ENCODE measurements at regions not wholly inside any gene's neighbourhood (a gene's known extent, or its start where the extent isn't known, plus 50 kb on each side); places are given as distances from the start of the nearest gene placed in this dataset.

- Histone ChIP-seq H3K9me3 (ENCODE audit: control insufficient read depth, low read depth, low read length) (no peaks in the 10 kb centered on the region), H3K27ac (ENCODE audit: control insufficient read depth, insufficient read depth, low read length) (no peak overlapping the region), H3K4me1 (ENCODE audit: control insufficient read depth, extremely low read depth, insufficient read depth, low read length) (no peaks in the 10 kb centered on the region), H3K79me2 (ENCODE audit: control insufficient read depth, insufficient read depth, low read length) (no peaks in the 10 kb centered on the region), H3K36me3 (ENCODE audit: control insufficient read depth in 2 of 2, extremely low read depth in 1 of 2, insufficient read depth in 2 of 2, low read length in 2 of 2) (no peaks in the 10 kb centered on the region), H3K4me3 (ENCODE audit: control insufficient read depth in 2 of 3, extremely low read depth in 1 of 3, insufficient read depth in 2 of 3, low read depth in 1 of 3, low read length in 3 of 3) (no peak overlapping the region), H4K20me1 (ENCODE audit: control insufficient read depth, extremely low read depth, insufficient read depth, low read length) (no peaks in the 10 kb centered on the region), H3K9ac (ENCODE audit: control insufficient read depth, extremely low read depth, insufficient read depth, low read length) (no peak overlapping the region), H2AFZ (ENCODE audit: control insufficient read depth, low read length) (no peak overlapping the region), H3K9me1 (ENCODE audit: control insufficient read depth, extremely low read depth, insufficient read depth, low read length) (no peaks in the 10 kb centered on the region), H3K27me3 (ENCODE audit: control insufficient read depth, extremely low read depth, insufficient read depth, low read length) (peaks cover 20% of the 10 kb centered on the region), H3K4me2 (ENCODE audit: control insufficient read depth, extremely low read depth, insufficient read depth, low read depth, low read length) (no peak overlapping the region)
- no peak for DNase-seq (ENCODE audit: low read depth, low spot score)
- no peak for FAIRE-seq
- dilution Hi-C loops (cut with MboI; ENCODE audit: extremely low pct_ligation_motif_present, low sequenced_read_pairs): no loop called here
- no peak for TF ChIP-seq EZH2 (IDR thresholded peaks at IDR 0.05; ENCODE audit: low read length)
- no peak for TF ChIP-seq CTCF (optimal IDR thresholded peaks at IDR 0.05 in 1 of 3, IDR thresholded peaks at IDR 0.05 in 1 of 3, conservative IDR thresholded peaks at IDR 0.05 in 1 of 3; ENCODE audit: extremely low read depth in 1 of 3, insufficient read depth in 2 of 3, low read length in 3 of 3)
Observed at GRCh38 chr4:3821580-3822229, 55.5 kb downstream of the ADRA2C start.

- no peaks in the 10 kb centered on the region for H3K36me3 ChIP-seq (ENCODE audit: control insufficient read depth in 2 of 2, extremely low read depth in 1 of 2, insufficient read depth in 2 of 2, low read length in 2 of 2)
- H3K9me1 ChIP-seq (ENCODE audit: control insufficient read depth, extremely low read depth, insufficient read depth, low read length): no peaks in the 10 kb centered on the region
- peaks cover 20% of the 10 kb centered on the region for H3K27me3 ChIP-seq (ENCODE audit: control insufficient read depth, extremely low read depth, insufficient read depth, low read length)
- no peak for TF ChIP-seq CTCF (optimal IDR thresholded peaks at IDR 0.05 in 1 of 3, IDR thresholded peaks at IDR 0.05 in 1 of 3, conservative IDR thresholded peaks at IDR 0.05 in 1 of 3; ENCODE audit: extremely low read depth in 1 of 3, insufficient read depth in 2 of 3, low read length in 3 of 3)
- no peak for TF ChIP-seq EZH2 (IDR thresholded peaks at IDR 0.05; ENCODE audit: low read length)
- dilution Hi-C loops (cut with MboI; ENCODE audit: extremely low pct_ligation_motif_present, low sequenced_read_pairs): no loop called here
- H3K4me3 ChIP-seq (ENCODE audit: control insufficient read depth in 2 of 3, extremely low read depth in 1 of 3, insufficient read depth in 2 of 3, low read depth in 1 of 3, low read length in 3 of 3): no peak overlapping the region
- DNase-seq (ENCODE audit: low read depth, low spot score) (no peak), FAIRE-seq (no peak)
- H4K20me1 ChIP-seq (ENCODE audit: control insufficient read depth, extremely low read depth, insufficient read depth, low read length): no peaks in the 10 kb centered on the region
- H3K9ac ChIP-seq (ENCODE audit: control insufficient read depth, extremely low read depth, insufficient read depth, low read length): no peak overlapping the region
- no peaks in the 10 kb centered on the region for H3K9me3 ChIP-seq (ENCODE audit: control insufficient read depth, low read depth, low read length)
- H3K79me2 ChIP-seq (ENCODE audit: control insufficient read depth, insufficient read depth, low read length): no peaks in the 10 kb centered on the region
- no peak overlapping the region for H3K4me2 ChIP-seq (ENCODE audit: control insufficient read depth, extremely low read depth, insufficient read depth, low read depth, low read length)
- no peak overlapping the region for H2AFZ ChIP-seq (ENCODE audit: control insufficient read depth, low read length)
- H3K4me1 ChIP-seq (ENCODE audit: control insufficient read depth, extremely low read depth, insufficient read depth, low read length): no peaks in the 10 kb centered on the region
- H3K27ac ChIP-seq (ENCODE audit: control insufficient read depth, insufficient read depth, low read length): no peak overlapping the region
Observed at GRCh38 chr4:3822230-3822947, 56.2 kb downstream of the ADRA2C start.
